ENCODE measurements at regions not wholly inside any gene's neighbourhood (a gene's known extent, or its start where the extent isn't known, plus 50 kb on each side); places are given as distances from the start of the nearest gene placed in this dataset.

GRCh38 chr7:89914711-89915110 is 239.6 kb upstream of the STEAP1 start:
- H3K4me1 ChIP-seq (replicated peaks), result no peaks in the 10 kb centered on the region
- H3K27ac ChIP-seq, result no peak overlapping the region
- H3K9me3 ChIP-seq, result no peaks in the 10 kb centered on the region
- TF ChIP-seq, protein P1, sequence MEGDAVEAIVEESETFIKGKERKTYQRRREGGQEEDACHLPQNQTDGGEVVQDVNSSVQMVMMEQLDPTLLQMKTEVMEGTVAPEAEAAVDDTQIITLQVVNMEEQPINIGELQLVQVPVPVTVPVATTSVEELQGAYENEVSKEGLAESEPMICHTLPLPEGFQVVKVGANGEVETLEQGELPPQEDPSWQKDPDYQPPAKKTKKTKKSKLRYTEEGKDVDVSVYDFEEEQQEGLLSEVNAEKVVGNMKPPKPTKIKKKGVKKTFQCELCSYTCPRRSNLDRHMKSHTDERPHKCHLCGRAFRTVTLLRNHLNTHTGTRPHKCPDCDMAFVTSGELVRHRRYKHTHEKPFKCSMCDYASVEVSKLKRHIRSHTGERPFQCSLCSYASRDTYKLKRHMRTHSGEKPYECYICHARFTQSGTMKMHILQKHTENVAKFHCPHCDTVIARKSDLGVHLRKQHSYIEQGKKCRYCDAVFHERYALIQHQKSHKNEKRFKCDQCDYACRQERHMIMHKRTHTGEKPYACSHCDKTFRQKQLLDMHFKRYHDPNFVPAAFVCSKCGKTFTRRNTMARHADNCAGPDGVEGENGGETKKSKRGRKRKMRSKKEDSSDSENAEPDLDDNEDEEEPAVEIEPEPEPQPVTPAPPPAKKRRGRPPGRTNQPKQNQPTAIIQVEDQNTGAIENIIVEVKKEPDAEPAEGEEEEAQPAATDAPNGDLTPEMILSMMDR (IDR thresholded peaks at IDR 0.05), result no peak
- TF ChIP-seq POLR2AphosphoS5 (IDR thresholded peaks at IDR 0.05) (no peak), POLR2A (IDR thresholded peaks at IDR 0.05) (no peak)
- H3K36me3 ChIP-seq, result no peaks in the 10 kb centered on the region
- DNase-seq (ENCODE audit: low spot score), result no peak
- H3K27me3 ChIP-seq (replicated peaks; ENCODE audit: insufficient read depth), result no peaks in the 10 kb centered on the region
- no peak overlapping the region for H3K4me3 ChIP-seq
- intact Hi-C loops (cut with DNase I), result no loop called here
- WGBS, result 23% methylated on average over 2 of the region's 2 CpGs

- WGBS, result 72% methylated on average over 2 of the region's 2 CpGs
- TF ChIP-seq, protein P1 (IDR thresholded peaks at IDR 0.05), result no peak
- TF ChIP-seq POLR2AphosphoS5 (IDR thresholded peaks at IDR 0.05) (no peak), POLR2A (IDR thresholded peaks at IDR 0.05) (no peak)
- intact Hi-C loops (cut with DNase I), result no loop called here
- Histone ChIP-seq H3K27ac (no peak overlapping the region), H3K36me3 (no peaks in the 10 kb centered on the region), H3K4me1 (replicated peaks) (no peaks in the 10 kb centered on the region), H3K9me3 (no peaks in the 10 kb centered on the region), H3K27me3 (replicated peaks; ENCODE audit: insufficient read depth) (no peaks in the 10 kb centered on the region), H3K4me3 (no peak overlapping the region)
- no peak for DNase-seq (ENCODE audit: low spot score)
These were observed 228.1 kb upstream of the STEAP1 start for GRCh38 chr7:89926194-89926593.

DNA sequence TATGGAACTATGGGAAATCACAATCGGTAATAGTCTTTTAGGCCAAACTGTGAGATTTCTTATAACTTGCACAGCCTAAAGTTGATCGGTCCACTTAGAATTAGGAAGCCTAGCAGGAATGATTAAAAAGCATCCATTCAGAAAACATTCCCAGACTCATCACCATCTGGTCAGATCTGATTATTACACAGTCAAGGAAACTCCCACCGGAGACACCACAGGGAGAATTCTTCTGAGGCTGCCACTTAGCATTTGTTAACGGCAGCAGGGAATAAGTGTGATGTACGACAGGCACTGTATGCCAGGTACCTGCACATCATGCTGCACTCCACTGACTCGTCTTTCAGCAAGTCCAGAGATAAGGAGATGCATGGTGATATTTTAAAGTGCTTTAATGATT is 227.6 kb upstream of the STEAP1 start:
- Histone ChIP-seq H3K4me3 (no peak overlapping the region), H3K9me3 (no peaks in the 10 kb centered on the region), H3K4me1 (replicated peaks) (no peaks in the 10 kb centered on the region), H3K27ac (no peak overlapping the region), H3K36me3 (no peaks in the 10 kb centered on the region), H3K27me3 (replicated peaks; ENCODE audit: insufficient read depth) (no peaks in the 10 kb centered on the region)
- WGBS, result 88% methylated on average over 6 of the region's 6 CpGs
- no peak for DNase-seq (ENCODE audit: low spot score)
- intact Hi-C loops (cut with DNase I), result no loop called here
- TF ChIP-seq, protein P1 (IDR thresholded peaks at IDR 0.05), result no peak
- no peak for TF ChIP-seq POLR2A (IDR thresholded peaks at IDR 0.05)
- TF ChIP-seq POLR2AphosphoS5 (IDR thresholded peaks at IDR 0.05), result no peak

DNA sequence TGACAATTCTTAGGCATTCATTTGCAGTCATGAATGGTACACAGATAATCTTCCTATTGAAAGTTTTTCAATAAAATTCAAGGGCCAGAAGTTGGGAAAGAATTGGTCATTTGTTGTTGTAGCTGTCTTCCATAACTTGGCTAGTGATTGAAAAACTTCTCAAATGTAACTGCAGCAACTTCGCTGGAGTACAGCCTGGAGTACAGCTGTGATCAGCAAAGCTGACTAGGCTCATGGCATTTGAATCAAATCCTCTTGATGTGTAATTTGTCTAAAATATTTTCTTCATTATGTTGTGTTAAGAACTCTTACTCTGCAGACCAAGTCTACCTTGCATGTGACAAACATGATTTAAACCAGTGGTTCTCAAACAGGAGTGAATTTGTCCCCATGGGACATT is 226.5 kb upstream of the STEAP1 start:
- Histone ChIP-seq H3K9me3 (no peaks in the 10 kb centered on the region), H3K4me1 (replicated peaks) (no peaks in the 10 kb centered on the region), H3K4me3 (no peak overlapping the region), H3K36me3 (no peaks in the 10 kb centered on the region), H3K27me3 (replicated peaks; ENCODE audit: insufficient read depth) (no peaks in the 10 kb centered on the region), H3K27ac (no peak overlapping the region)
- TF ChIP-seq POLR2A (IDR thresholded peaks at IDR 0.05) (no peak), POLR2AphosphoS5 (IDR thresholded peaks at IDR 0.05) (no peak)
- TF ChIP-seq, protein P1 (IDR thresholded peaks at IDR 0.05), result no peak
- no peak for DNase-seq (ENCODE audit: low spot score)
- WGBS, result 56% methylated on average over 1 of the region's 1 CpG
- intact Hi-C loops (cut with DNase I), result no loop called here

DNA sequence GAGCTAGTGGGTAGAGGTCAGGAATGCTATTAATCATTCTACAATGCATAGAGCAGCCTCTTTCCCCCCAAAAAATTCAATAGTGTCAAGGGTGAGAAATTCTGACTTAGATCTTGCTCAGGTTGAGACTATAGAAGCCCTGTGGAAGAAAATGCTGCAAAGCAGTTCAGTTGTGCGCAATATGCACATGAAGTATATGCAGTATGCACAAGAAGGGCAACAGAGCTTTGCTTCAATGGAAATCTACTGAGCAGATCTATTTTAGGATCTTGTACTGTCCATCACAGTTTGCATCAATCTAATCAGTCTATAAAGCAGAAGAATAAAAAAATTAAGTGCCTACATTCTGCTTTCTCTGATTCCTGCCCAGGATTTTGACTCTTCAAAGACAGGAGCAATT is 225.8 kb upstream of the STEAP1 start:
- H3K9me3 ChIP-seq, result no peaks in the 10 kb centered on the region
- no peaks in the 10 kb centered on the region for H3K27me3 ChIP-seq (replicated peaks; ENCODE audit: insufficient read depth)
- WGBS, result 100% methylated on average over 1 of the region's 1 CpG
- no peak for TF ChIP-seq POLR2A (IDR thresholded peaks at IDR 0.05)
- no peak for TF ChIP-seq POLR2AphosphoS5 (IDR thresholded peaks at IDR 0.05)
- TF ChIP-seq, protein P1 (IDR thresholded peaks at IDR 0.05), result no peak
- H3K4me3 ChIP-seq, result no peak overlapping the region
- H3K4me1 ChIP-seq (replicated peaks), result no peaks in the 10 kb centered on the region
- intact Hi-C loops (cut with DNase I), result no loop called here
- DNase-seq (ENCODE audit: low spot score), result no peak
- H3K27ac ChIP-seq, result no peak overlapping the region
- no peaks in the 10 kb centered on the region for H3K36me3 ChIP-seq

Data from prostate gland (tissue), 2 donors.